GDM1 (cell line): ENCODE measurements at regions not wholly inside any gene's neighbourhood (a gene's known extent, or its start where the extent isn't known, plus 50 kb on each side); places are given as distances from the start of the nearest gene placed in this dataset.
A peak's percentile ranks its signal among the peaks of the same experiment; 100 is the strongest.

Experiments
- DNase-seq: peaks from one replicate; lab custom pipeline; 2025; lab: John Stamatoyannopoulos, UW

- no peak for DNase-seq
Measured at GRCh38 chr2:58907644-58908043, 666.5 kb upstream of the FANCL start.

GRCh38 chr2:58906081-58906645 lies 665.0 kb upstream of the FANCL start:
- DNase-seq, result no peak

GRCh38 chr2:58904095-58904494 lies 663.0 kb upstream of the FANCL start:
- peak; percentile 17 for DNase-seq

GRCh38 chr2:58903427-58903826 lies 662.3 kb upstream of the FANCL start:
- DNase-seq, result no peak

GRCh38 chr2:58900246-58901027 lies 659.3 kb upstream of the FANCL start:
- peak; percentile 77 for DNase-seq

- no peak for DNase-seq
Measured at GRCh38 chr2:58899692-58900091, 658.6 kb upstream of the FANCL start.

- no peak for DNase-seq
Measured at GRCh38 chr2:58896638-58897037, 655.5 kb upstream of the FANCL start.

GRCh38 chr2:58895857-58896256 lies 654.7 kb upstream of the FANCL start:
- no peak for DNase-seq

- no peak for DNase-seq
Measured at GRCh38 chr2:58893656-58894351, 652.7 kb upstream of the FANCL start.

- DNase-seq, result no peak
Measured at GRCh38 chr2:58891828-58892377, 650.8 kb upstream of the FANCL start.

- no peak for DNase-seq
Measured at GRCh38 chr2:58890865-58891525, 649.9 kb upstream of the FANCL start.

- DNase-seq, result no peak
Measured at GRCh38 chr2:58886009-58886408, 644.9 kb upstream of the FANCL start.

- no peak for DNase-seq
Measured at GRCh38 chr2:58879834-58880233, 638.7 kb upstream of the FANCL start.

- DNase-seq, result no peak
Measured at GRCh38 chr2:58878778-58879177, 637.7 kb upstream of the FANCL start.

GRCh38 chr2:58876126-58876525 lies 635.0 kb upstream of the FANCL start:
- no peak for DNase-seq

GRCh38 chr2:58875436-58875835 lies 634.3 kb upstream of the FANCL start:
- DNase-seq, result no peak

- DNase-seq, result no peak
Measured at GRCh38 chr2:58871469-58872142, 630.5 kb upstream of the FANCL start.

GRCh38 chr2:58870704-58871103 lies 629.6 kb upstream of the FANCL start:
- DNase-seq, result no peak

GRCh38 chr2:58866946-58867345 lies 625.8 kb upstream of the FANCL start:
- DNase-seq, result no peak

- DNase-seq, result no peak
Measured at GRCh38 chr2:58866527-58866926, 625.4 kb upstream of the FANCL start.

GRCh38 chr2:58866040-58866439 lies 624.9 kb upstream of the FANCL start:
- no peak for DNase-seq

- no peak for DNase-seq
Measured at GRCh38 chr2:58865436-58865835, 624.3 kb upstream of the FANCL start.
